HCT116 (cell line): ENCODE measurements at regions not wholly inside any gene's neighbourhood (a gene's known extent, or its start where the extent isn't known, plus 50 kb on each side); places are given as distances from the start of the nearest gene placed in this dataset.

ENCODE experiments used
- ATAC-seq: fragments of 200-7000 bp; cut with Tn5 transposase; 2 replicates; pipeline ENCODE4 v1.9.1; 2020; ENCODE audit warnings: mild to moderate bottlenecking, moderate library complexity
- BruUV-seq: library from RNA; stranded (reverse); fragments of 400-500 nt; replicated peaks from 2 replicates; lab custom pipeline; 2021; lab: Mats Ljungman, UMichigan
- CTCF ChIA-PET: fragments of 300-600 bp; sonication (Branson Sonifier 250); formaldehyde crosslinking; loops from one replicate; lab custom pipeline; 2021; ENCODE audit warnings: antibody characterized with exemption; lab: Charles Lee
- POLR2A ChIA-PET: fragments of 300-600, 350-600 bp; sonication (Branson Sonifier 250); formaldehyde crosslinking; loops from one replicate; lab custom pipeline; 2021; ENCODE audit warnings: antibody characterized with exemption; lab: Charles Lee
- RAD21 ChIA-PET, 2 experiments: fragments of 300-600 bp; sonication (Branson Sonifier 250); formaldehyde crosslinking; loops; one replicate each; lab custom pipeline; 2023; ENCODE audit warnings: low total read pairs in 2 of 2; ENCODE audit not compliant: uncharacterized antibody in 2 of 2, unreplicated experiment in 2 of 2, low non-redundant PET in 1 of 2; lab: Charles Lee
- DNase-seq: peaks from one replicate; pipeline ENCODE4 v3.0.0-alpha.2; 2010; ENCODE audit warnings: low read depth, low spot score
- H2AFZ ChIP-seq: fragments of 200-600 bp; shearing (Covaris generic), sonication (generic); 2 replicates; pipeline ENCODE4 v1.6.1; 2017; ENCODE audit warnings: low read depth, mixed run types, mixed read lengths, antibody characterized with exemption, low read length; ENCODE audit not compliant: poor library complexity, severe bottlenecking
- H3K27ac ChIP-seq: 2 replicates; pipeline ENCODE4 v1.5.1; 2012; ENCODE audit warnings: low read depth, low read length
- H3K27me3 ChIP-seq: fragments of 200-600 bp; sonication (generic); 2 replicates; pipeline ENCODE4 v1.6.1; 2016; ENCODE audit warnings: mixed run types, low read length, mixed read lengths; ENCODE audit not compliant: insufficient read depth
- H3K36me3 ChIP-seq, 2 experiments: fragments of 200-500 bp in 1 of 2; fragments of 200-600 bp in 1 of 2; sonication (Bioruptor generic) in 1 of 2; sonication (generic) in 1 of 2; 2 replicates each; pipeline versions ENCODE4 v1.5.1 to v1.6.1; 2014 to 2016; ENCODE audit warnings: low read length in 2 of 2, inconsistent platforms in 1 of 2, mixed read lengths in 1 of 2, mixed run types in 1 of 2; ENCODE audit not compliant: insufficient read depth in 2 of 2, control insufficient read depth in 1 of 2
- H3K4me1 ChIP-seq, 2 experiments: fragments of 200-600 bp in 1 of 2; sonication (generic) in 1 of 2; 2 replicates each; pipeline versions ENCODE4 v1.5.1 to v1.6.1; 2012 to 2017; ENCODE audit warnings: low read length in 2 of 2, inconsistent platforms in 1 of 2, mild to moderate bottlenecking in 1 of 2, mixed read lengths in 1 of 2, mixed run types in 1 of 2, moderate library complexity in 1 of 2; ENCODE audit not compliant: insufficient read depth in 2 of 2, control insufficient read depth in 1 of 2
- H3K4me2 ChIP-seq: fragments of 200-600 bp; sonication (generic); 2 replicates; pipeline ENCODE4 v1.6.1; 2017; ENCODE audit warnings: mixed run types, low read length, mixed read lengths
- H3K4me3 ChIP-seq, 2 experiments: fragments of 200-600 bp in 1 of 2; sonication (generic) in 1 of 2; replicated peaks in 1 of 2; 2 replicates each; pipeline ENCODE4 v1.5.1; 2011 to 2016; ENCODE audit warnings: low read length in 2 of 2, control low read depth in 1 of 2, low read depth in 1 of 2, mild to moderate bottlenecking in 1 of 2, mixed read lengths in 1 of 2, mixed run types in 1 of 2
- H3K79me2 ChIP-seq: fragments of 200-600 bp; sonication (generic); 2 replicates; pipeline ENCODE4 v1.6.1; 2017; ENCODE audit warnings: mild to moderate bottlenecking, mixed run types, low read length, moderate library complexity, mixed read lengths; ENCODE audit not compliant: insufficient read depth
- H3K9ac ChIP-seq: fragments of 200-600 bp; sonication (generic); 2 replicates; pipeline ENCODE4 v1.6.1; 2016; ENCODE audit warnings: low read length, mixed read lengths
- H3K9me2 ChIP-seq: fragments of 200-600 bp; sonication (generic), shearing (Covaris generic); 2 replicates; pipeline ENCODE4 v1.6.1; 2017; ENCODE audit warnings: mixed run types, mild to moderate bottlenecking, moderate library complexity; ENCODE audit not compliant: insufficient read depth
- H3K9me3 ChIP-seq, 2 experiments: fragments of 200-500 bp in 1 of 2; fragments of 200-600 bp in 1 of 2; sonication (Bioruptor generic) in 1 of 2; sonication (generic) in 1 of 2; 2 replicates each; pipeline ENCODE4 v1.6.1; 2014 to 2017; ENCODE audit warnings: low read length in 2 of 2, mixed read lengths in 2 of 2, inconsistent platforms in 1 of 2, low read depth in 1 of 2, mild to moderate bottlenecking in 1 of 2, mixed run types in 1 of 2, moderate library complexity in 1 of 2; ENCODE audit not compliant: control insufficient read depth in 1 of 2, insufficient read depth in 1 of 2
- H4K20me1 ChIP-seq: fragments of 200-600 bp; sonication (generic), shearing (Covaris generic); 2 replicates; pipeline ENCODE4 v1.6.1; 2017; ENCODE audit warnings: mixed run types, mild to moderate bottlenecking, moderate library complexity; ENCODE audit not compliant: insufficient read depth
- ATF3 ChIP-seq: IDR thresholded peaks from 2 replicates; pipeline ENCODE4 v1.6.1; 2012
- CBX3 ChIP-seq: IDR thresholded peaks from 2 replicates; pipeline ENCODE4 v1.6.1; 2012; ENCODE audit warnings: low read depth
- CEBPB ChIP-seq: IDR thresholded peaks from 2 replicates; pipeline ENCODE4 v1.6.1; 2012; ENCODE audit warnings: low read depth
- CTCF ChIP-seq, 3 experiments: fragments of 200-600 bp in 1 of 3; sonication (generic) in 1 of 3; IDR thresholded peaks in 2 of 3; conservative IDR thresholded peaks in 1 of 3; 2 replicates each; pipeline ENCODE4 v1.5.1; 2012 to 2017; ENCODE audit warnings: low read depth in 2 of 3, low read length in 2 of 3, antibody characterized with exemption in 1 of 3, borderline replicate concordance in 1 of 3, control low read depth in 1 of 3, mild to moderate bottlenecking in 1 of 3, mixed read lengths in 1 of 3, mixed run types in 1 of 3, moderate library complexity in 1 of 3; ENCODE audit not compliant: insufficient read depth in 1 of 3
- EGR1 ChIP-seq: IDR thresholded peaks from 2 replicates; pipeline ENCODE4 v1.6.1; 2012; ENCODE audit warnings: low read depth
- EZH2phosphoT487 ChIP-seq: fragments of 200-600 bp; IDR thresholded peaks from 2 replicates; pipeline ENCODE4 v1.6.1; 2018; ENCODE audit warnings: antibody characterized with exemption, borderline replicate concordance
- JUND ChIP-seq: IDR thresholded peaks from 2 replicates; pipeline ENCODE4 v1.6.1; 2012
- MAX ChIP-seq: IDR thresholded peaks from 2 replicates; pipeline ENCODE4 v1.6.1; 2012
- POLR2AphosphoS5 ChIP-seq: IDR thresholded peaks from 2 replicates; pipeline ENCODE4 v1.6.1; 2011; ENCODE audit warnings: mild to moderate bottlenecking, low read depth, low read length, moderate library complexity
- RAD21 ChIP-seq: IDR thresholded peaks from 2 replicates; pipeline ENCODE4 v1.6.1; 2012; ENCODE audit warnings: low read depth, mild to moderate bottlenecking
- SP1 ChIP-seq: IDR thresholded peaks from 2 replicates; pipeline ENCODE4 v1.6.1; 2012; ENCODE audit warnings: low read depth
- ZBTB33 ChIP-seq: IDR thresholded peaks from 2 replicates; pipeline ENCODE4 v1.6.1; 2011; ENCODE audit warnings: mild to moderate bottlenecking, low read length, moderate library complexity; ENCODE audit not compliant: insufficient replicate concordance; ENCODE audit errors: extremely low read depth
- ZFX ChIP-seq: fragments of 450-650 bp; IDR thresholded peaks from 2 replicates; pipeline ENCODE4 v1.6.1; 2017
- ZNF274 ChIP-seq: fragments of 200-500 bp; sonication (Bioruptor generic); IDR thresholded peaks from 2 replicates; pipeline ENCODE4 v1.6.1; 2014; ENCODE audit warnings: mild to moderate bottlenecking, low read depth, low read length, inconsistent platforms
- intact Hi-C: fragments of 100-400 bp; cut with micrococcal nuclease; formaldehyde crosslinking; loops from 2 replicates; pipeline ENCODE4 v1.10.0; 2022

GRCh38 chr5:17846496-17846895, 212.2 kb downstream of the TAF11L14 start:
- H3K79me2 ChIP-seq, result no peaks in the 10 kb centered on the region
- DNase-seq (no peak), ATAC-seq (no peak)
- no peak overlapping the region for H3K27ac ChIP-seq
- H3K9ac ChIP-seq, result no peak overlapping the region
- ChIA-PET RAD21 (no interaction called here), POLR2A (no interaction called here), CTCF (no interaction called here)
- no peak overlapping the region for H2AFZ ChIP-seq
- H3K36me3 ChIP-seq, result no peaks in the 10 kb centered on the region
- no peaks in the 10 kb centered on the region for H3K27me3 ChIP-seq
- no peaks in the 10 kb centered on the region for H3K9me2 ChIP-seq
- no peaks in the 10 kb centered on the region for H4K20me1 ChIP-seq
- no peaks in the 10 kb centered on the region for H3K4me1 ChIP-seq
- intact Hi-C loops, result no loop called here
- BruUV-seq, result no TSS peak
- H3K4me3 ChIP-seq, result no peak overlapping the region
- TF ChIP-seq RAD21, result no peak
- TF ChIP-seq ZNF274, result no peak
- no peak for TF ChIP-seq CEBPB
- TF ChIP-seq ATF3, result no peak
- no peak for TF ChIP-seq CBX3
- no peak for TF ChIP-seq POLR2AphosphoS5
- no peak for TF ChIP-seq CTCF (IDR thresholded peaks at IDR 0.05 in 2 of 3, conservative IDR thresholded peaks at IDR 0.05 in 1 of 3; ENCODE audit: borderline replicate concordance in 1 of 3, insufficient read depth in 1 of 3, low read depth in 2 of 3, low read length in 2 of 3)
- TF ChIP-seq EZH2phosphoT487, result no peak
- TF ChIP-seq SP1, result no peak
- no peak for TF ChIP-seq EGR1
- no peak for TF ChIP-seq ZBTB33
- no peak for TF ChIP-seq MAX
- TF ChIP-seq ZFX, result no peak
- TF ChIP-seq JUND, result no peak
- peaks cover 4 to 8% of the 10 kb centered on the region in 2 experiments; a peak in 2 of 4 replicates for H3K9me3 ChIP-seq
- H3K4me2 ChIP-seq, result no peak overlapping the region
